ENCODE measurements at regions not wholly inside any gene's neighbourhood (a gene's known extent, or its start where the extent isn't known, plus 50 kb on each side); places are given as distances from the start of the nearest gene placed in this dataset.

- TF ChIP-seq CTCF (IDR thresholded peaks at IDR 0.05): no peak
Measured at GRCh38 chr12:111211910-111212757, 156.8 kb downstream of the PHETA1 start.

GRCh38 chr12:111209811-111210210 is 159.1 kb downstream of the PHETA1 start:
- no peak for ATAC-seq (ENCODE audit: low FRiP score)

More at GRCh38 chr12:111211910-111212757, 156.8 kb downstream of the PHETA1 start:
- ATAC-seq (ENCODE audit: low FRiP score) (no peak), DNase-seq (ENCODE audit: low spot score) (no peak)

GRCh38 chr12:111207761-111208160 is 161.1 kb downstream of the PHETA1 start:
- ATAC-seq (ENCODE audit: low FRiP score): no peak
- no peak for TF ChIP-seq CTCF (IDR thresholded peaks at IDR 0.05)

More at GRCh38 chr12:111209811-111210210, 159.1 kb downstream of the PHETA1 start:
- no peak for DNase-seq (ENCODE audit: low spot score)
- TF ChIP-seq CTCF (IDR thresholded peaks at IDR 0.05): no peak

GRCh38 chr12:111204788-111205241 is 164.1 kb downstream of the PHETA1 start:
- no peak for TF ChIP-seq CTCF (IDR thresholded peaks at IDR 0.05)
- DNase-seq (ENCODE audit: low spot score): no peak
- no peak for ATAC-seq (ENCODE audit: low FRiP score)

More at GRCh38 chr12:111207761-111208160, 161.1 kb downstream of the PHETA1 start:
- no peak for DNase-seq (ENCODE audit: low spot score)

GRCh38 chr12:111203969-111204368 is 164.9 kb downstream of the PHETA1 start:
- ATAC-seq (ENCODE audit: low FRiP score) (no peak), DNase-seq (ENCODE audit: low spot score) (no peak)
- no peak for TF ChIP-seq CTCF (IDR thresholded peaks at IDR 0.05)

- DNase-seq (ENCODE audit: low spot score) (no peak), ATAC-seq (ENCODE audit: low FRiP score) (no peak)
- no peak for TF ChIP-seq CTCF (IDR thresholded peaks at IDR 0.05)
Measured at GRCh38 chr12:111203446-111203845, 165.4 kb downstream of the PHETA1 start.

Measured in omental fat pad (tissue), 3 donors.